ENCODE measurements at regions not wholly inside any gene's neighbourhood (a gene's known extent, or its start where the extent isn't known, plus 50 kb on each side); places are given as distances from the start of the nearest gene placed in this dataset.

DNA sequence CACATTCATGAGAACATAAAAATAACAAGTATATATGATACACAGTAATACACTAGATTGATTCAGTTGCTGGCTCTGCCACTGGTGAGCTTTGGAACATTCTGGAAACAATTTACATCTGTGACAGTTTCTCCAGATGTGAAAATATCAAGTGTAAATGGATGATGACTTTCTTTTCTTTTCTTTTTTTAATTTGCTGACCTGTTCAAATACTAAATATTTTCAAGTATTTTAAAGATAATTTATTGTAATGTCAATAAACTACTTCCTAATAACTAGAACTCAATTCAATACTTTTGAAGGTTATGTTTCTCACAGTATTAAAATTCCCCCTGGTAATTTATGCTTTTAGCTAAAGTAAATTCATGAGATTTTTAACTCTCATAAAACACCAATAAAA is 180.3 kb downstream of the CRPPA start:
- Histone ChIP-seq H3K9me3 (ENCODE audit: control insufficient read depth, insufficient read depth, low read length) (no peaks in the 10 kb centered on the region), H3K4me3 (ENCODE audit: low read depth, low read length) (no peak overlapping the region), H3K27me3 (ENCODE audit: control insufficient read depth, insufficient read depth, low read length) (no peaks in the 10 kb centered on the region), H3K27ac (ENCODE audit: low read depth, low read length) (no peak overlapping the region)
- TF ChIP-seq, protein P1, sequence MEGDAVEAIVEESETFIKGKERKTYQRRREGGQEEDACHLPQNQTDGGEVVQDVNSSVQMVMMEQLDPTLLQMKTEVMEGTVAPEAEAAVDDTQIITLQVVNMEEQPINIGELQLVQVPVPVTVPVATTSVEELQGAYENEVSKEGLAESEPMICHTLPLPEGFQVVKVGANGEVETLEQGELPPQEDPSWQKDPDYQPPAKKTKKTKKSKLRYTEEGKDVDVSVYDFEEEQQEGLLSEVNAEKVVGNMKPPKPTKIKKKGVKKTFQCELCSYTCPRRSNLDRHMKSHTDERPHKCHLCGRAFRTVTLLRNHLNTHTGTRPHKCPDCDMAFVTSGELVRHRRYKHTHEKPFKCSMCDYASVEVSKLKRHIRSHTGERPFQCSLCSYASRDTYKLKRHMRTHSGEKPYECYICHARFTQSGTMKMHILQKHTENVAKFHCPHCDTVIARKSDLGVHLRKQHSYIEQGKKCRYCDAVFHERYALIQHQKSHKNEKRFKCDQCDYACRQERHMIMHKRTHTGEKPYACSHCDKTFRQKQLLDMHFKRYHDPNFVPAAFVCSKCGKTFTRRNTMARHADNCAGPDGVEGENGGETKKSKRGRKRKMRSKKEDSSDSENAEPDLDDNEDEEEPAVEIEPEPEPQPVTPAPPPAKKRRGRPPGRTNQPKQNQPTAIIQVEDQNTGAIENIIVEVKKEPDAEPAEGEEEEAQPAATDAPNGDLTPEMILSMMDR (IDR thresholded peaks at IDR 0.05; ENCODE audit: low read depth, low read length): no peak
- ChIA-PET CTCF (no interaction called here), POLR2A (no interaction called here)
- DNase-seq (ENCODE audit: low read depth, low spot score): no peak

DNA sequence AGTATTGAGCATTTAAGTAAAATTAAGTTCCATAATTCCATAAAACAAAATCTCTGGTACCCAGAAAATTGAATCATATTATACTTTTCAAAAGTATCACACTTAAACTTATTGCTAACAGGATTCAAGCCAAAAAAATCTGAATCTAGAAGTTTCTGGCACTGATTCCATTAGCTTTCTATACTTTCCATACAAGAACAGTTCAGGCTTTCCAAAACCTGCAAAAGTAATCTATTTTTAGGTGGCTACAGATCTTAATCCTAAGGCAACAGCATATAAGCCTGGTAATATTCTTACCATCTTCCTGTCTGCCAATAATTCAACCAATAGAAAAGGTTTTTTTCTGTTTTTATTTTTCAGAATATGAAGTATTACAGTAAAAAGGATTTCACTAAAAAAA is 185.0 kb downstream of the CRPPA start:
- ChIA-PET CTCF (no interaction called here), POLR2A (no interaction called here)
- DNase-seq (ENCODE audit: low read depth, low spot score): no peak
- Histone ChIP-seq H3K27ac (ENCODE audit: low read depth, low read length) (no peak overlapping the region), H3K4me3 (ENCODE audit: low read depth, low read length) (no peak overlapping the region), H3K9me3 (ENCODE audit: control insufficient read depth, insufficient read depth, low read length) (no peaks in the 10 kb centered on the region), H3K27me3 (ENCODE audit: control insufficient read depth, insufficient read depth, low read length) (no peaks in the 10 kb centered on the region)
- TF ChIP-seq, protein P1 (IDR thresholded peaks at IDR 0.05; ENCODE audit: low read depth, low read length): no peak

DNA sequence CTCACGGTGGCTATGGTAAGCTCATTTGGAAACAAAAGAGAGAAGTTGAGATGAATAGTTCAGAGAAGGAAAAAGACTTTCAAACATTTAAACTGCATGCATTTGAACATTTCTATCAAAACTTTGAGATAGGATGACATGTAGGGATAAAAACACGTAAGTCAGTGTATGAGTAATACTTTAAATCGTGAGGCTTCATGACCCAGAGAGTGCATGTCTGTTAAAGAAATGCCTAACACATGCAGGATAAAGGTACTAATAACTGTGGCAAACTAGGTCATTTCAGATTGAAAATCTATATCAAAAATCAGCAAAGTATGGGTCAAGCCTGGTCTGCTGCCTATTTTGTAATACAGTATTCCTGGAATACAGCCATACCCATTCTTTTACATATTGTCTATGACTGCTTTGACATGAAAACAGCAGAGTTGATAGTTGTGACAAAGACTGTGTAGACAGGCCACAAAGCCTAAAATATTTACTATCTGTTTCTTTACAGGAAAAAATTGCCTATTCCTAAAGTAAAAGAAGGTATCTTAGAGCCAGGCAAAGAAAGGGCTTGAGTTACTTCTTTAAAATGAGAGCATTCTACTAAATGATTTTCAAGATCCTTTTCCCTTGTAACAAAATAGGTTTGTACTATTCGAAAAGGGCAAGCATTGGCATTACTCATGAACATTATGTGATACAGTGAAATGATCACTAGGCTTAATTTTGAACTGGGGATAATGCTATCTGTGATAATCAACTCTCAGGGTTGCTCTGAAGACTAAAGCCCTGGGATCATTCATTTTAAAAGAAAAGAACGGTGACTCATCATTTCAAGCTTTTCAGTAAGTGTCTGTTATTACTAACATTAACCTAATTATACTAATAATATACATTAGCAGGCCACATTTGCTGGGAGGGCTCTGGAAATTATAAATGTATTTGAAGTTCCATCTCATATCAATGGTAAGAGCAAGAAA is 185.9 kb downstream of the CRPPA start:
- TF ChIP-seq, protein P1 (IDR thresholded peaks at IDR 0.05; ENCODE audit: low read depth, low read length): no peak
- CTCF ChIA-PET: no interaction called here
- H3K4me3 ChIP-seq (ENCODE audit: low read depth, low read length): no peak overlapping the region

DNA sequence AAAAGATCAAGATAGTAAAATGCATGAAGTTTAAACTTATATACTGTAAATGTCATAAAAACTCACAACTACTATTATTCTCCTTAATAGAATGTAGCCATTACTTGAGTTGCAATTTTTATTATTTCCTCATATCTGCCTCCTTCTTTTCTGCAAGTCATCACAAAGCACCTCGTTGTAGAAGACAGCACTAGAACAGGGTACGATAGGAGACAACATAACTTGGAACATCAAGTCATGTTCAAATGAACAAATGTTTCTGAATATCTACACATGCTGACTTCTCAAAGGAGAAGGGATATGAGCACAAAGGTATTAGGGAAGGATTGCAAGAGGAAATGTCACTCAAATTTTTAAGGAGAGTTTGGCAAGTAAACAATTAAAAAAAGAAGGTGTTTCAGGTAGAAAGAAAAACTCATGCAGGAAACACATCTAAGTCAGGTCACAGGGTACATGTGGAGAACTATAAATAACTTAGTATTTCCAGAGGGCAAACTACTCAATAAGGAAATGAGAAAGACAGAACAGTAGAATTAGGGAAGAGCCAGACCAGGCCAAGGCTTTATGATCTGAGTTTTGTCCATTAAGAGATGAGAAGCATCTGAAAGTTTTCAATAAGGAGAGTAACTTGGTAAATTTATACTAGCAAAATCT is 186.7 kb downstream of the CRPPA start:
- TF ChIP-seq, protein P1 (IDR thresholded peaks at IDR 0.05; ENCODE audit: low read depth, low read length): no peak
- no peak for DNase-seq (ENCODE audit: low read depth, low spot score)
- CTCF ChIA-PET: no interaction called here
- POLR2A ChIA-PET: no interaction called here
- no peaks in the 10 kb centered on the region for H3K9me3 ChIP-seq (ENCODE audit: control insufficient read depth, insufficient read depth, low read length)
- no peak overlapping the region for H3K4me3 ChIP-seq (ENCODE audit: low read depth, low read length)
- H3K27ac ChIP-seq (ENCODE audit: low read depth, low read length): no peak overlapping the region
- no peaks in the 10 kb centered on the region for H3K27me3 ChIP-seq (ENCODE audit: control insufficient read depth, insufficient read depth, low read length)

More for the DNA sequence above, 185.9 kb downstream of the CRPPA start:
- Histone ChIP-seq H3K27ac (ENCODE audit: low read depth, low read length) (no peak overlapping the region), H3K9me3 (ENCODE audit: control insufficient read depth, insufficient read depth, low read length) (no peaks in the 10 kb centered on the region), H3K27me3 (ENCODE audit: control insufficient read depth, insufficient read depth, low read length) (no peaks in the 10 kb centered on the region)
- DNase-seq (ENCODE audit: low read depth, low spot score): no peak
- POLR2A ChIA-PET: no interaction called here

DNA sequence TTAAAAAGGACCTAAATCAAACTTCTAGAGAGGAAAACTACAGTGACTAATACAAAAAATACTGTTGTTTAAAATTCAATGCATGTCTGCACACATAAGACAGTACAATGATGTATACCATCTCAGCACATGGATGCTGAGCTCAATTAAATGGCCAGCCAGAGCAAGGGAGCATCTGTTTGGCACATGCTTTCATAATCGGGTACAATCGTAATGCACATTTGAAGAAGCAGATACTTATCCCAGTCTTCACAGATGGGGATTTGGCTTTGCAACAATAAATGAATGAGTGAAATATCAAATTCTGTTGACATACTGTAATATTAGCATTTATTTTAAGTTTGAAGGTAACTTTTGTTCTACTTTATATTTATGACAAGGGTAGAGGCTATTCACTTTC is 187.8 kb downstream of the CRPPA start:
- CTCF ChIA-PET: no interaction called here
- H3K4me3 ChIP-seq (ENCODE audit: low read depth, low read length): no peak overlapping the region
- H3K9me3 ChIP-seq (ENCODE audit: control insufficient read depth, insufficient read depth, low read length): no peaks in the 10 kb centered on the region
- POLR2A ChIA-PET: no interaction called here
- no peaks in the 10 kb centered on the region for H3K27me3 ChIP-seq (ENCODE audit: control insufficient read depth, insufficient read depth, low read length)
- DNase-seq (ENCODE audit: low read depth, low spot score): no peak
- TF ChIP-seq, protein P1 (IDR thresholded peaks at IDR 0.05; ENCODE audit: low read depth, low read length): no peak
- H3K27ac ChIP-seq (ENCODE audit: low read depth, low read length): no peak overlapping the region

Measured in AG04450 (cell line).